ENCODE measurements at regions not wholly inside any gene's neighbourhood (a gene's known extent, or its start where the extent isn't known, plus 50 kb on each side); places are given as distances from the start of the nearest gene placed in this dataset.

- Histone ChIP-seq H3K9me2 (ENCODE audit: insufficient read depth) (no peaks in the 10 kb centered on the region), H3K4me3 (no peak overlapping the region), H4K20me1 (replicated peaks; ENCODE audit: insufficient read depth) (no peaks in the 10 kb centered on the region), H3K79me2 (replicated peaks; ENCODE audit: insufficient read depth) (no peaks in the 10 kb centered on the region), H3K27me3 (ENCODE audit: insufficient read depth) (no peaks in the 10 kb centered on the region), H3K36me3 (ENCODE audit: insufficient read depth) (no peaks in the 10 kb centered on the region), H3K27ac (ENCODE audit: low read depth) (no peak overlapping the region), H3F3A (replicated peaks; ENCODE audit: low read depth) (no peaks in the 10 kb centered on the region), H3K4me2 (no peak overlapping the region), H2AFZ (no peak overlapping the region), H3K4me1 (ENCODE audit: insufficient read depth) (no peaks in the 10 kb centered on the region)
- ATAC-seq (no peak), DNase-seq (ENCODE audit: low spot score) (no peak)
- peak overlapping the region; percentile 16; the same call in 1 of the 2 replicates for H3K27ac Mint-ChIP-seq
- no peaks in the 10 kb centered on the region for H3K9me3 Mint-ChIP-seq
- peaks cover 6% of the 10 kb centered on the region; the same call in 1 of the 3 replicates for H3K4me1 Mint-ChIP-seq
- no peak for TF ChIP-seq EZH2phosphoT487 (IDR thresholded peaks at IDR 0.05; ENCODE audit: unreplicated experiment)
- TF ChIP-seq CREB1 (CRISPR knock-in tag; IDR thresholded peaks at IDR 0.05; ENCODE audit: low read depth), result no peak
- no peak for TF ChIP-seq ZNF114 (CRISPR knock-in tag; IDR thresholded peaks at IDR 0.05)
- no peak for TF ChIP-seq STAT1 (IDR thresholded peaks at IDR 0.05; ENCODE audit: unreplicated experiment)
- no peak for TF ChIP-seq EZH2 (IDR thresholded peaks at IDR 0.05; ENCODE audit: low read depth, unreplicated experiment)
- TF ChIP-seq POLR2AphosphoS5 (IDR thresholded peaks at IDR 0.05; ENCODE audit: low read depth), result no peak
- TF ChIP-seq JUNB (IDR thresholded peaks at IDR 0.05; ENCODE audit: unreplicated experiment), result no peak
- TF ChIP-seq, protein P1, sequence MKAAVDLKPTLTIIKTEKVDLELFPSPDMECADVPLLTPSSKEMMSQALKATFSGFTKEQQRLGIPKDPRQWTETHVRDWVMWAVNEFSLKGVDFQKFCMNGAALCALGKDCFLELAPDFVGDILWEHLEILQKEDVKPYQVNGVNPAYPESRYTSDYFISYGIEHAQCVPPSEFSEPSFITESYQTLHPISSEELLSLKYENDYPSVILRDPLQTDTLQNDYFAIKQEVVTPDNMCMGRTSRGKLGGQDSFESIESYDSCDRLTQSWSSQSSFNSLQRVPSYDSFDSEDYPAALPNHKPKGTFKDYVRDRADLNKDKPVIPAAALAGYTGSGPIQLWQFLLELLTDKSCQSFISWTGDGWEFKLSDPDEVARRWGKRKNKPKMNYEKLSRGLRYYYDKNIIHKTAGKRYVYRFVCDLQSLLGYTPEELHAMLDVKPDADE (IDR thresholded peaks at IDR 0.05), result no peak
- TF ChIP-seq ZNF462 (CRISPR knock-in tag; IDR thresholded peaks at IDR 0.05), result no peak
- TF ChIP-seq NANOG (IDR thresholded peaks at IDR 0.05; ENCODE audit: borderline replicate concordance), result no peak
- TF ChIP-seq, protein P2, sequence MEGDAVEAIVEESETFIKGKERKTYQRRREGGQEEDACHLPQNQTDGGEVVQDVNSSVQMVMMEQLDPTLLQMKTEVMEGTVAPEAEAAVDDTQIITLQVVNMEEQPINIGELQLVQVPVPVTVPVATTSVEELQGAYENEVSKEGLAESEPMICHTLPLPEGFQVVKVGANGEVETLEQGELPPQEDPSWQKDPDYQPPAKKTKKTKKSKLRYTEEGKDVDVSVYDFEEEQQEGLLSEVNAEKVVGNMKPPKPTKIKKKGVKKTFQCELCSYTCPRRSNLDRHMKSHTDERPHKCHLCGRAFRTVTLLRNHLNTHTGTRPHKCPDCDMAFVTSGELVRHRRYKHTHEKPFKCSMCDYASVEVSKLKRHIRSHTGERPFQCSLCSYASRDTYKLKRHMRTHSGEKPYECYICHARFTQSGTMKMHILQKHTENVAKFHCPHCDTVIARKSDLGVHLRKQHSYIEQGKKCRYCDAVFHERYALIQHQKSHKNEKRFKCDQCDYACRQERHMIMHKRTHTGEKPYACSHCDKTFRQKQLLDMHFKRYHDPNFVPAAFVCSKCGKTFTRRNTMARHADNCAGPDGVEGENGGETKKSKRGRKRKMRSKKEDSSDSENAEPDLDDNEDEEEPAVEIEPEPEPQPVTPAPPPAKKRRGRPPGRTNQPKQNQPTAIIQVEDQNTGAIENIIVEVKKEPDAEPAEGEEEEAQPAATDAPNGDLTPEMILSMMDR (conservative IDR thresholded peaks at IDR 0.05; ENCODE audit: low read depth in 2 of 2), result no peak
- no peak for TF ChIP-seq ZNF331 (CRISPR knock-in tag; IDR thresholded peaks at IDR 0.05; ENCODE audit: low read depth)
- TF ChIP-seq, protein P3, sequence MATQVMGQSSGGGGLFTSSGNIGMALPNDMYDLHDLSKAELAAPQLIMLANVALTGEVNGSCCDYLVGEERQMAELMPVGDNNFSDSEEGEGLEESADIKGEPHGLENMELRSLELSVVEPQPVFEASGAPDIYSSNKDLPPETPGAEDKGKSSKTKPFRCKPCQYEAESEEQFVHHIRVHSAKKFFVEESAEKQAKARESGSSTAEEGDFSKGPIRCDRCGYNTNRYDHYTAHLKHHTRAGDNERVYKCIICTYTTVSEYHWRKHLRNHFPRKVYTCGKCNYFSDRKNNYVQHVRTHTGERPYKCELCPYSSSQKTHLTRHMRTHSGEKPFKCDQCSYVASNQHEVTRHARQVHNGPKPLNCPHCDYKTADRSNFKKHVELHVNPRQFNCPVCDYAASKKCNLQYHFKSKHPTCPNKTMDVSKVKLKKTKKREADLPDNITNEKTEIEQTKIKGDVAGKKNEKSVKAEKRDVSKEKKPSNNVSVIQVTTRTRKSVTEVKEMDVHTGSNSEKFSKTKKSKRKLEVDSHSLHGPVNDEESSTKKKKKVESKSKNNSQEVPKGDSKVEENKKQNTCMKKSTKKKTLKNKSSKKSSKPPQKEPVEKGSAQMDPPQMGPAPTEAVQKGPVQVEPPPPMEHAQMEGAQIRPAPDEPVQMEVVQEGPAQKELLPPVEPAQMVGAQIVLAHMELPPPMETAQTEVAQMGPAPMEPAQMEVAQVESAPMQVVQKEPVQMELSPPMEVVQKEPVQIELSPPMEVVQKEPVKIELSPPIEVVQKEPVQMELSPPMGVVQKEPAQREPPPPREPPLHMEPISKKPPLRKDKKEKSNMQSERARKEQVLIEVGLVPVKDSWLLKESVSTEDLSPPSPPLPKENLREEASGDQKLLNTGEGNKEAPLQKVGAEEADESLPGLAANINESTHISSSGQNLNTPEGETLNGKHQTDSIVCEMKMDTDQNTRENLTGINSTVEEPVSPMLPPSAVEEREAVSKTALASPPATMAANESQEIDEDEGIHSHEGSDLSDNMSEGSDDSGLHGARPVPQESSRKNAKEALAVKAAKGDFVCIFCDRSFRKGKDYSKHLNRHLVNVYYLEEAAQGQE (IDR thresholded peaks at IDR 0.05; ENCODE audit: unreplicated experiment), result no peak
- H3K27me3 Mint-ChIP-seq (ENCODE audit: insufficient read depth, low read depth, poor library complexity), result no peaks in the 10 kb centered on the region
- no peak overlapping the region for H3K4me3 Mint-ChIP-seq
- no peaks in the 10 kb centered on the region for H3K36me3 Mint-ChIP-seq (ENCODE audit: low read depth)
Measured at GRCh38 chr10:50946991-50947781, 61.8 kb upstream of the A1CF start.

Measured in GM23338 (cell line).